Caco-2 (cell line): ENCODE measurements at regions not wholly inside any gene's neighbourhood (a gene's known extent, or its start where the extent isn't known, plus 50 kb on each side); places are given as distances from the start of the nearest gene placed in this dataset.

Source experiments
- BruUV-seq: library from RNA; stranded (reverse); fragments of 400-500 nt; replicated peaks from 2 replicates; lab custom pipeline; 2021; lab: Mats Ljungman, UMichigan
- CTCF ChIA-PET: fragments of 300-600 bp; sonication (Branson Sonifier 250); formaldehyde crosslinking; loops from one replicate; lab custom pipeline; 2022; ENCODE audit warnings: antibody characterized with exemption; lab: Charles Lee
- POLR2A ChIA-PET: fragments of 300-600 bp; sonication (Branson Sonifier 250); formaldehyde crosslinking; loops from one replicate; lab custom pipeline; 2022; ENCODE audit warnings: antibody characterized with exemption; lab: Charles Lee
- DNase-seq, 2 experiments: peaks; one replicate each; pipeline versions ENCODE4 v3.0.0 to v3.0.0-alpha.2; 2020 to 2022
- H3K27me3 ChIP-seq: replicated peaks from 2 replicates; pipeline ENCODE4 v1.6.0; 2011; ENCODE audit warnings: low read length; ENCODE audit not compliant: control insufficient read depth, insufficient read depth
- H3K36me3 ChIP-seq: 2 replicates; pipeline ENCODE4 v1.5.1; 2011; ENCODE audit warnings: low read length; ENCODE audit not compliant: control insufficient read depth, insufficient read depth
- H3K4me1 ChIP-seq: fragments of 250-450 bp; sonication (Bioruptor Pico); 2 replicates; pipeline ENCODE4 v1.5.1; 2020; ENCODE audit warnings: mild to moderate bottlenecking
- H3K4me3 ChIP-seq: 2 replicates; pipeline ENCODE4 v1.5.1; 2011; ENCODE audit warnings: low read depth, mild to moderate bottlenecking, control low read depth, low read length
- H3K9me3 ChIP-seq: fragments of 250-450 bp; sonication (Bioruptor Pico); 2 replicates; pipeline ENCODE4 v1.5.1; 2020; ENCODE audit warnings: mild to moderate bottlenecking, moderate library complexity
- H3K27ac Mint-ChIP-seq: one replicate; pipeline ENCODE4 v1.8.0; 2022; ENCODE audit warnings: mixed read lengths; ENCODE audit not compliant: unreplicated experiment
- H3K27me3 Mint-ChIP-seq: one replicate; pipeline ENCODE4 v1.8.0; 2022; ENCODE audit warnings: mixed read lengths; ENCODE audit not compliant: insufficient read depth, unreplicated experiment
- H3K36me3 Mint-ChIP-seq: one replicate; pipeline ENCODE4 v1.8.0; 2022; ENCODE audit warnings: mild to moderate bottlenecking, mixed read lengths; ENCODE audit not compliant: insufficient read depth, unreplicated experiment
- H3K4me1 Mint-ChIP-seq: one replicate; pipeline ENCODE4 v1.8.0; 2022; ENCODE audit warnings: low read depth, mixed read lengths; ENCODE audit not compliant: unreplicated experiment
- H3K4me3 Mint-ChIP-seq: one replicate; pipeline ENCODE4 v1.8.0; 2022; ENCODE audit warnings: mild to moderate bottlenecking, moderate library complexity, mixed read lengths; ENCODE audit not compliant: unreplicated experiment
- H3K9me3 Mint-ChIP-seq: one replicate; pipeline ENCODE4 v1.8.0; 2022; ENCODE audit warnings: mixed read lengths; ENCODE audit not compliant: unreplicated experiment
- intact Hi-C: fragments of 100-400 bp; cut with micrococcal nuclease; formaldehyde crosslinking; loops from one replicate; pipeline ENCODE4 v1.10.0; 2022; ENCODE audit not compliant: unreplicated experiment
- TF ChIP-seq, protein P1 (sequence below), 2 experiments: fragments of 200-600 bp in 1 of 2; IDR thresholded peaks; 1 replicate in 1 of 2; 2 replicates in 1 of 2; pipeline versions ENCODE4 v1.5.1 to v1.8.0; 2011 to 2022; ENCODE audit warnings: antibody characterized with exemption in 1 of 2, control low read depth in 1 of 2, inconsistent platforms in 1 of 2, low read depth in 1 of 2, low read length in 1 of 2, mild to moderate bottlenecking in 1 of 2, moderate library complexity in 1 of 2; ENCODE audit not compliant: insufficient read depth in 1 of 2, severe bottlenecking in 1 of 2, unreplicated experiment in 1 of 2

DNA sequence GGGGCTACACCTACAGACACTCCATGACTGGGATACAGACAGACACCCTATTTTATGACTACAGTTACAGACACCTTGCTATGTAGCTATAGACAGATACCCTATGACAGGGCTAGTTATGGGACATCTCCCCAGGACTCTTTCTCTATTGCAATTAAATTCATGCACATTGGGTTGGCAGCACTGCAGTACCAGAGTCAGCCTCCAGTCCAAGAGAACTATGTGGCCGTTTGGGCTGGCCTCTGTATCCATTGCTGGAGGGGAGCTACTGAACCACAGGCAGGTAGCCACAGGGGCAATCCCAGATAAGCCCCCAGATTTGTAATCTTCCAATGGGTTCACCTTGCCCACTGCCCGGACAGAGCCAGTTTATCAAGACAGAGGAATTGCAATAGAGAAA is 108.4 kb upstream of the SPATA16 start:
- H3K9me3 ChIP-seq: no peaks in the 10 kb centered on the region
- H3K4me3 Mint-ChIP-seq: no peak overlapping the region
- no peaks in the 10 kb centered on the region for H3K9me3 Mint-ChIP-seq
- TF ChIP-seq, protein P1, sequence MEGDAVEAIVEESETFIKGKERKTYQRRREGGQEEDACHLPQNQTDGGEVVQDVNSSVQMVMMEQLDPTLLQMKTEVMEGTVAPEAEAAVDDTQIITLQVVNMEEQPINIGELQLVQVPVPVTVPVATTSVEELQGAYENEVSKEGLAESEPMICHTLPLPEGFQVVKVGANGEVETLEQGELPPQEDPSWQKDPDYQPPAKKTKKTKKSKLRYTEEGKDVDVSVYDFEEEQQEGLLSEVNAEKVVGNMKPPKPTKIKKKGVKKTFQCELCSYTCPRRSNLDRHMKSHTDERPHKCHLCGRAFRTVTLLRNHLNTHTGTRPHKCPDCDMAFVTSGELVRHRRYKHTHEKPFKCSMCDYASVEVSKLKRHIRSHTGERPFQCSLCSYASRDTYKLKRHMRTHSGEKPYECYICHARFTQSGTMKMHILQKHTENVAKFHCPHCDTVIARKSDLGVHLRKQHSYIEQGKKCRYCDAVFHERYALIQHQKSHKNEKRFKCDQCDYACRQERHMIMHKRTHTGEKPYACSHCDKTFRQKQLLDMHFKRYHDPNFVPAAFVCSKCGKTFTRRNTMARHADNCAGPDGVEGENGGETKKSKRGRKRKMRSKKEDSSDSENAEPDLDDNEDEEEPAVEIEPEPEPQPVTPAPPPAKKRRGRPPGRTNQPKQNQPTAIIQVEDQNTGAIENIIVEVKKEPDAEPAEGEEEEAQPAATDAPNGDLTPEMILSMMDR (IDR thresholded peaks at IDR 0.05; ENCODE audit: insufficient read depth in 1 of 2, low read depth in 1 of 2, low read length in 1 of 2, severe bottlenecking in 1 of 2, unreplicated experiment in 1 of 2): no peak
- no peaks in the 10 kb centered on the region for H3K27me3 ChIP-seq
- no peak for DNase-seq
- no peak overlapping the region for H3K4me3 ChIP-seq
- H3K27me3 Mint-ChIP-seq: no peaks in the 10 kb centered on the region
- POLR2A ChIA-PET: no interaction called here
- H3K4me1 ChIP-seq: no peaks in the 10 kb centered on the region
- no peak overlapping the region for H3K27ac Mint-ChIP-seq
- H3K36me3 ChIP-seq: no peaks in the 10 kb centered on the region
- intact Hi-C loops: no loop called here
- H3K36me3 Mint-ChIP-seq: no peaks in the 10 kb centered on the region
- no TSS peak for BruUV-seq
- H3K4me1 Mint-ChIP-seq: no peaks in the 10 kb centered on the region
- CTCF ChIA-PET: no interaction called here

DNA sequence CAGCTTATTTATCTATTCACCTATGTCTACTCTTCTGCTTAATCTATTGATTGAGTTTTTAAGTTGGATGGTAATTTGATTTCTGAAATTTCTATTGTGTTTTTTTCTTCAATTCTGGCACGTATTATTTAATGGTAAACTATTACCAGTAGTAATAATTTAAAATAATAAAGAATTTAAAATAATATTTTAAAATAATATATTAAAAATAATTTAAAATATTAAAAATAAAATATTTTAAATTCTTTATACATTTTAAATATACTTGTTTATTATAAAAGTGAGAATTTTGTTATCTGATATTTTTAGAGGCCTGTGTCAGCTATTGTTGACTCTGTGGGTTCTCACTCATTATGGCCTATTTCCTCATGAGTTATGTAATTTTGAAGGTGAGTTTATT is 100.7 kb upstream of the SPATA16 start:
- DNase-seq: no peak
- intact Hi-C loops: no loop called here
- BruUV-seq: no TSS peak
- no peaks in the 10 kb centered on the region for H3K4me1 Mint-ChIP-seq
- Histone ChIP-seq H3K27me3 (no peaks in the 10 kb centered on the region), H3K4me1 (no peaks in the 10 kb centered on the region), H3K4me3 (no peak overlapping the region), H3K9me3 (no peaks in the 10 kb centered on the region), H3K36me3 (no peaks in the 10 kb centered on the region)
- H3K9me3 Mint-ChIP-seq: no peaks in the 10 kb centered on the region
- no peak overlapping the region for H3K27ac Mint-ChIP-seq
- H3K4me3 Mint-ChIP-seq: no peak overlapping the region
- POLR2A ChIA-PET: no interaction called here
- H3K27me3 Mint-ChIP-seq: no peaks in the 10 kb centered on the region
- CTCF ChIA-PET: no interaction called here
- TF ChIP-seq, protein P1 (IDR thresholded peaks at IDR 0.05; ENCODE audit: insufficient read depth in 1 of 2, low read depth in 1 of 2, low read length in 1 of 2, severe bottlenecking in 1 of 2, unreplicated experiment in 1 of 2): no peak
- H3K36me3 Mint-ChIP-seq: no peaks in the 10 kb centered on the region

DNA sequence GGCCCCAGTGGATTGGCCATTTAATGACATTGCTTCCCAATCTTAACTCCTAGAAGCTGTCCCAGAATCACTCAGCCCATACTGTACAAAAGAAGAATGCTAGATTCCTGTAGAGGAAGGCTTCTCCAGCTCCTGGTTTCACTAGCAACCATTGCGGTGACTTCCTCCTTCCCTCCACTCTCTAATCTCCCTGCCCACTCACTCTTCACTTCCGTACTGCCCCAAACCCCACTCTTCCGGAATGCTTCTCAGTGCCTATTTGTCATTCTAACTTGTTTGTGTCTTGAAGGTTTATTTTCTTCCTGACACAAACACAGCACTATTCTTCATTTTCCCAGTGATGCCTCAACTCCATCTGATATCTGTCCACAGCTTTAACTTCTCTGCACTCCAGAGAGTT is 97.1 kb upstream of the SPATA16 start:
- ChIA-PET POLR2A (no interaction called here), CTCF (no interaction called here)
- Mint-ChIP-seq H3K4me3 (no peak overlapping the region), H3K27me3 (no peaks in the 10 kb centered on the region), H3K9me3 (no peaks in the 10 kb centered on the region), H3K4me1 (no peaks in the 10 kb centered on the region), H3K36me3 (no peaks in the 10 kb centered on the region), H3K27ac (no peak overlapping the region)
- H3K9me3 ChIP-seq: no peaks in the 10 kb centered on the region
- DNase-seq: no peak
- H3K36me3 ChIP-seq: no peaks in the 10 kb centered on the region
- H3K27me3 ChIP-seq: no peaks in the 10 kb centered on the region
- no peak overlapping the region for H3K4me3 ChIP-seq
- BruUV-seq: no TSS peak
- no peaks in the 10 kb centered on the region for H3K4me1 ChIP-seq
- TF ChIP-seq, protein P1 (IDR thresholded peaks at IDR 0.05; ENCODE audit: insufficient read depth in 1 of 2, low read depth in 1 of 2, low read length in 1 of 2, severe bottlenecking in 1 of 2, unreplicated experiment in 1 of 2): no peak
- intact Hi-C loops: no loop called here
